ENCODE measurements at regions not wholly inside any gene's neighbourhood (a gene's known extent, or its start where the extent isn't known, plus 50 kb on each side); places are given as distances from the start of the nearest gene placed in this dataset.

DNA sequence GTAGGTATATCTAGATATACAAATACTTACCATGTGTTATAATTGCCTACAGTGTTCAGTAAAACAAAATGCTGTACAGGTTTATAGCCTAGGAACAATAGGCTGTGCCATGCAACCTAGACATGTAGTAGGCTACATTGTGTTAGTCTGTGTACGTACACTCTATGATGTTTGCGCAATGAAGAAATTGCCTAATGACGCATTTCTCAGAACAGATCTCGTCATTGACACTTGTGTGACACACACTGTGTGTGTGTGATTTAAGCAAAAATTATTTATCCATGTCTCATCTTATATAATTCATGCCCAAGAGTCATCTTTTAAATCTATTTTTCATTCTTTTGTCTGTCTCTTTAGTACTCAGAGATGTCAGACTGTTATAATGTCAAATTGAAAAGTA, 1888.8 kb upstream of the PCDH20 start:
- Histone ChIP-seq H3K4me1 (no peaks in the 10 kb centered on the region), H3K27me3 (no peaks in the 10 kb centered on the region), H3K4me3 (no peak overlapping the region), H3K27ac (no peak overlapping the region), H3K36me3 (no peaks in the 10 kb centered on the region), H3K9me3 (no peaks in the 10 kb centered on the region)
- no peak for DNase-seq
- intact Hi-C loops (cut with DNase I; ENCODE audit: low total_unique reads): no loop called here
- in situ Hi-C loops (cut with MboI; ENCODE audit: low sequenced_read_pairs in 4 of 4): no loop called here
- TF ChIP-seq POLR2A (IDR thresholded peaks at IDR 0.05): no peak
- no peak for TF ChIP-seq CTCF (IDR thresholded peaks at IDR 0.05 in 4 of 5, conservative IDR thresholded peaks at IDR 0.05 in 1 of 5)
- ATAC-seq: no peak

DNA sequence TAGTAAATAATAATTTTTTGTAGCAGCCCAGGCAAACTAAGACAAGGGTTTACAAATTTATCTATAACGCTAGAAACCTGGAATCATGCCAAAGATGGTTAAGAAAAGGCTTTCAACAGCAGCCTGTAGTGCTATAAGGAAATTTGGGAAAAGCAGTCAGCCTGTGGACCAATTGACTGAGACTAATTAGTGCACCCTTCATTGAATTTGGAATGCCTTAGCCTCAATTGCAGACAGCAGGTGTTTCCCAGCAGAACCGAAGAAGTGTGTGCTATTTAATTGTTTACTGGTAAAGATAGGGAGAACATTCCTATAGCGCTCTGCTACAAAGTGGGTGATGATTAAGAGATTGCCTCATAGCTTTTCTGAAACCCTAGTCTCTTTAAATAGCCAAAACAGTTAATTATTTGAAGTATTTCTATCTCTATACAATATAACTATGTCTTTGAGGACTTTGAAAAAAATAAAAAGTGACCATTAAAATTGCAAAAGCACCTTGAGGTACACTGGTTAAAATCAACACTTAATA, 1884.3 kb upstream of the PCDH20 start:
- TF ChIP-seq CTCF (IDR thresholded peaks at IDR 0.05 in 4 of 5, conservative IDR thresholded peaks at IDR 0.05 in 1 of 5) (no peak), POLR2A (IDR thresholded peaks at IDR 0.05) (no peak)
- H3K4me1 ChIP-seq: no peaks in the 10 kb centered on the region
- intact Hi-C loops (cut with DNase I; ENCODE audit: low total_unique reads): no loop called here
- no peak overlapping the region for H3K4me3 ChIP-seq
- ATAC-seq (no peak), DNase-seq (no peak)
- no peaks in the 10 kb centered on the region for H3K27me3 ChIP-seq
- in situ Hi-C loops (cut with MboI; ENCODE audit: low sequenced_read_pairs in 4 of 4): no loop called here
- H3K27ac ChIP-seq: no peak overlapping the region
- H3K36me3 ChIP-seq: no peaks in the 10 kb centered on the region
- no peaks in the 10 kb centered on the region for H3K9me3 ChIP-seq

- H3K4me3 ChIP-seq: no peak overlapping the region
- ATAC-seq: no peak
- H3K36me3 ChIP-seq: no peaks in the 10 kb centered on the region
- in situ Hi-C loops (cut with MboI; ENCODE audit: low sequenced_read_pairs in 4 of 4) (no loop called here), intact Hi-C loops (cut with DNase I; ENCODE audit: low total_unique reads) (no loop called here)
- DNase-seq: no peak
- H3K27ac ChIP-seq: no peak overlapping the region
- no peaks in the 10 kb centered on the region for H3K4me1 ChIP-seq
- no peaks in the 10 kb centered on the region for H3K9me3 ChIP-seq
- TF ChIP-seq CTCF (IDR thresholded peaks at IDR 0.05 in 4 of 5, conservative IDR thresholded peaks at IDR 0.05 in 1 of 5): no peak
- no peak for TF ChIP-seq POLR2A (IDR thresholded peaks at IDR 0.05)
- no peaks in the 10 kb centered on the region for H3K27me3 ChIP-seq
Observed at GRCh38 chr13:63297163-63297562, 1881.5 kb upstream of the PCDH20 start.

DNA sequence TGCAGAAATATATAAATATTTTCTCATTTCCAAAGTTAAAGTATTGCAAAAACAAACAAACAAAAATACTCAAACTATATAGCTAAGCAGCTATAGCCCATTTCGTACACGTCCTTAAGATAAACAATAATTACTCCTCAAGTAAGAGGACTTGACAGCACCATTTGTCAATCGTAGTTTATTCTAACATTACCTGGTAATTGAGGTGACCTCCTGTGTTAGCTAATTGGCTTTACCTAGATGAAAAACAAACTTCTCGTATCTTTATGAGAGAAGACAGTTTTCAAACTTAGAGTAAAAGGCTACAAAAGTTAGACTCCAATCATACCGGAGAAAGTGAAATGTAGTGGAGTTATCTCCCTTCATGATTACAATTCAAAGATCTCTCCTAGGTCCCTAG, 1876.1 kb upstream of the PCDH20 start:
- no peaks in the 10 kb centered on the region for H3K27me3 ChIP-seq
- no peak overlapping the region for H3K27ac ChIP-seq
- H3K36me3 ChIP-seq: no peaks in the 10 kb centered on the region
- no peak for DNase-seq
- no peak overlapping the region for H3K4me3 ChIP-seq
- TF ChIP-seq CTCF (IDR thresholded peaks at IDR 0.05 in 4 of 5, conservative IDR thresholded peaks at IDR 0.05 in 1 of 5) (no peak), POLR2A (IDR thresholded peaks at IDR 0.05) (no peak)
- intact Hi-C loops (cut with DNase I; ENCODE audit: low total_unique reads) (no loop called here), in situ Hi-C loops (cut with MboI; ENCODE audit: low sequenced_read_pairs in 4 of 4) (no loop called here)
- ATAC-seq: no peak
- H3K4me1 ChIP-seq: no peaks in the 10 kb centered on the region
- no peaks in the 10 kb centered on the region for H3K9me3 ChIP-seq

GRCh38 chr13:63288576-63288975, 1872.9 kb upstream of the PCDH20 start:
- no peaks in the 10 kb centered on the region for H3K27me3 ChIP-seq
- intact Hi-C loops (cut with DNase I; ENCODE audit: low total_unique reads): no loop called here

More at GRCh38 chr13:63288576-63288975, 1872.9 kb upstream of the PCDH20 start:
- TF ChIP-seq CTCF (IDR thresholded peaks at IDR 0.05 in 4 of 5, conservative IDR thresholded peaks at IDR 0.05 in 1 of 5) (no peak), POLR2A (IDR thresholded peaks at IDR 0.05) (no peak)
- in situ Hi-C loops (cut with MboI; ENCODE audit: low sequenced_read_pairs in 4 of 4): no loop called here
- Histone ChIP-seq H3K9me3 (no peaks in the 10 kb centered on the region), H3K4me1 (no peaks in the 10 kb centered on the region), H3K36me3 (no peaks in the 10 kb centered on the region), H3K27ac (no peak overlapping the region), H3K4me3 (no peak overlapping the region)
- DNase-seq (no peak), ATAC-seq (no peak)

Data from gastrocnemius medialis (tissue), 4 donors.